Trophoblast cell (in vitro differentiated cells and primary cell): ENCODE measurements at regions not wholly inside any gene's neighbourhood (a gene's known extent, or its start where the extent isn't known, plus 50 kb on each side); places are given as distances from the start of the nearest gene placed in this dataset.

Experiments
- DNase-seq, 2 donors: peaks; one replicate each; pipeline ENCODE4 v3.0.0-alpha.2; 2016
- H2AFZ ChIP-seq: 2 replicates; pipeline ENCODE4 v1.6.1; 2013; ENCODE audit warnings: low read length, moderate library complexity, mild to moderate bottlenecking; ENCODE audit not compliant: insufficient read depth, poor library complexity
- H2AK5ac ChIP-seq: 2 replicates; pipeline ENCODE4 v1.6.1; 2013; ENCODE audit warnings: mild to moderate bottlenecking, low read length
- H2BK120ac ChIP-seq: 2 replicates; pipeline ENCODE4 v1.6.1; 2013; ENCODE audit warnings: low read length, mild to moderate bottlenecking, moderate library complexity; ENCODE audit not compliant: insufficient read depth, poor library complexity
- H2BK12ac ChIP-seq: 2 replicates; pipeline ENCODE4 v1.6.1; 2013; ENCODE audit warnings: mild to moderate bottlenecking, low read length, moderate library complexity
- H2BK5ac ChIP-seq: 2 replicates; pipeline ENCODE4 v1.6.1; 2013; ENCODE audit warnings: low read length, low read depth, moderate library complexity, mild to moderate bottlenecking; ENCODE audit not compliant: poor library complexity
- H3K14ac ChIP-seq: 2 replicates; pipeline ENCODE4 v1.6.1; 2013; ENCODE audit warnings: mild to moderate bottlenecking, low read length
- H3K18ac ChIP-seq: 2 replicates; pipeline ENCODE4 v1.6.1; 2013; ENCODE audit warnings: mild to moderate bottlenecking, low read length
- H3K23ac ChIP-seq: 2 replicates; pipeline ENCODE4 v1.6.1; 2013; ENCODE audit warnings: low read length
- H3K27ac ChIP-seq: 2 replicates; pipeline ENCODE4 v1.5.1; 2013; ENCODE audit warnings: low read depth, mild to moderate bottlenecking, inconsistent platforms, low read length, moderate library complexity
- H3K27me3 ChIP-seq: 2 replicates; pipeline ENCODE4 v1.6.1; 2013; ENCODE audit warnings: inconsistent platforms, mild to moderate bottlenecking, low read length, moderate library complexity; ENCODE audit not compliant: insufficient read depth
- H3K36me3 ChIP-seq, 2 experiments: 1 replicate in 1 of 2; 2 replicates in 1 of 2; pipeline ENCODE4 v1.6.1; 2013; ENCODE audit warnings: low read length in 2 of 2, mild to moderate bottlenecking in 2 of 2, moderate library complexity in 1 of 2; ENCODE audit not compliant: insufficient read depth in 2 of 2, control insufficient read depth in 1 of 2
- H3K4ac ChIP-seq: 2 replicates; pipeline ENCODE4 v1.6.1; 2013; ENCODE audit warnings: low read depth, mild to moderate bottlenecking, low read length, moderate library complexity
- H3K4me1 ChIP-seq, 2 experiments: 1 replicate in 1 of 2; 2 replicates in 1 of 2; pipeline ENCODE4 v1.6.1; 2013; ENCODE audit warnings: low read length in 2 of 2, mild to moderate bottlenecking in 2 of 2, moderate library complexity in 1 of 2; ENCODE audit not compliant: insufficient read depth in 2 of 2, control insufficient read depth in 1 of 2
- H3K4me2 ChIP-seq: 2 replicates; pipeline ENCODE4 v1.6.1; 2013; ENCODE audit warnings: inconsistent platforms, mild to moderate bottlenecking, low read length, moderate library complexity
- H3K4me3 ChIP-seq: 2 replicates; pipeline ENCODE4 v1.5.1; 2013; ENCODE audit warnings: mild to moderate bottlenecking, low read depth, low read length, inconsistent platforms
- H3K79me1 ChIP-seq: one replicate; pipeline ENCODE4 v1.6.1; 2013; ENCODE audit warnings: low read length
- H3K79me2 ChIP-seq: 2 replicates; pipeline ENCODE4 v1.6.1; 2013; ENCODE audit warnings: low read length, mild to moderate bottlenecking; ENCODE audit not compliant: control insufficient read depth, insufficient read depth, poor library complexity
- H3K9ac ChIP-seq: 2 replicates; pipeline ENCODE4 v1.6.1; 2013; ENCODE audit warnings: mild to moderate bottlenecking, low read length
- H3K9me3 ChIP-seq: 2 replicates; pipeline ENCODE4 v1.6.1; 2013; ENCODE audit warnings: low read depth, mild to moderate bottlenecking, control low read depth, inconsistent platforms, low read length; ENCODE audit not compliant: insufficient read depth
- H4K12ac ChIP-seq: 2 replicates; pipeline ENCODE4 v1.6.1; 2013; ENCODE audit warnings: low read depth, mild to moderate bottlenecking, low read length, moderate library complexity
- H4K8ac ChIP-seq: 2 replicates; pipeline ENCODE4 v1.6.1; 2013; ENCODE audit warnings: low read depth, mild to moderate bottlenecking, low read length, moderate library complexity
- H4K91ac ChIP-seq: one replicate; pipeline ENCODE4 v1.6.1; 2013; ENCODE audit warnings: low read depth, mild to moderate bottlenecking, low read length, moderate library complexity
- WGBS: extraction: QIAGEN DNeasy Blood & Tissue Kit; methylation state at CpG from one replicate; pipeline ENCODE4 v1.1.7; 2013; ENCODE audit warnings: missing lambda C conversion rate; ENCODE audit not compliant: insufficient read length, insufficient coverage; ENCODE audit errors: extremely low coverage; 5-methylcytosine and 5-hydroxymethylcytosine counted together

- Histone ChIP-seq H3K14ac (no peak overlapping the region), H3K27ac (no peak overlapping the region), H4K91ac (no peak overlapping the region), H2BK5ac (no peak overlapping the region), H2BK12ac (no peak overlapping the region), H3K9me3 (no peaks in the 10 kb centered on the region), H2AFZ (no peak overlapping the region), H3K79me1 (peaks cover 8% of the 10 kb centered on the region), H2BK120ac (no peak overlapping the region), H3K23ac (no peak overlapping the region), H3K4me3 (no peak overlapping the region), H3K18ac (no peak overlapping the region), H3K36me3 (no peaks in the 10 kb centered on the region), H4K12ac (no peak overlapping the region), H3K79me2 (no peaks in the 10 kb centered on the region), H3K9ac (no peak overlapping the region), H3K4me2 (no peak overlapping the region), H2AK5ac (no peak overlapping the region), H3K4me1 (peaks cover 0 to 3% of the 10 kb centered on the region in 2 experiments), H3K27me3 (no peaks in the 10 kb centered on the region), H3K4ac (no peak overlapping the region), H4K8ac (no peak overlapping the region)
- DNase-seq, result peak in 1 of 2 donors; percentile 79
- WGBS, result no CpG with 5 or more reads among the region's 1 CpG
Observed at GRCh38 chr9:86486891-86487837, 133.0 kb upstream of the TUT7 start.

- H3K9me3 ChIP-seq, result peaks cover 3% of the 10 kb centered on the region
- WGBS, result no CpG with 5 or more reads among the region's 5 CpGs
- no peak overlapping the region for H3K14ac ChIP-seq
- no peak overlapping the region for H3K4me2 ChIP-seq
- H2BK12ac ChIP-seq, result peak overlapping the region; percentile 32
- no peak overlapping the region for H4K91ac ChIP-seq
- no peak overlapping the region for H2BK5ac ChIP-seq
- H3K79me1 ChIP-seq, result peaks cover 8% of the 10 kb centered on the region
- no peak overlapping the region for H3K4ac ChIP-seq
- no peaks in the 10 kb centered on the region for H3K79me2 ChIP-seq
- no peak overlapping the region for H4K12ac ChIP-seq
- H3K4me1 ChIP-seq, result peaks cover 0 to 3% of the 10 kb centered on the region in 2 experiments
- H2AK5ac ChIP-seq, result no peak overlapping the region
- no peak for DNase-seq
- no peak overlapping the region for H2AFZ ChIP-seq
- H3K4me3 ChIP-seq, result no peak overlapping the region
- H3K27ac ChIP-seq, result no peak overlapping the region
- H4K8ac ChIP-seq, result no peak overlapping the region
- H3K18ac ChIP-seq, result no peak overlapping the region
- H3K9ac ChIP-seq, result no peak overlapping the region
- no peaks in the 10 kb centered on the region for H3K36me3 ChIP-seq
- peak overlapping the region; percentile 69 for H2BK120ac ChIP-seq
- H3K27me3 ChIP-seq, result no peaks in the 10 kb centered on the region
- no peak overlapping the region for H3K23ac ChIP-seq
Observed at GRCh38 chr9:86485359-86485758, 131.1 kb upstream of the TUT7 start.

DNA sequence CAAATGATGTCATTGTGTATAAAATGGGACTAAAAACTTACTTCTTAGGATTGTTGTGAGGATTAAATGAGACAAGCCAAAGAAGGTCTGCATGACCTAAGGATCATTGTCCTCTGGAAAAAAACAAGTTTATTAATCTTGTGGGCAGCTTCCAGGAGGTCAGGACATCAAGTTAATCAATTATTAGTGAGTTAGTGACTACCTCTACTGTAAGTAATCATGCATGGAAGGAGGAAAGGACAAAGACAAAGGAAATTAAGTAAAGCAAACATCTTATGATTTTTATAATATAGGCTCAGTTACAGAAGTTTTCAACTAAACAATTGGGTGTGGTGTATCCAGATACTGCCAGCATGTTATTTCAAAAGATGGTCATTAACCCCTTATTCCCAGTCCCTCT is 129.3 kb upstream of the TUT7 start:
- no peak overlapping the region for H2BK120ac ChIP-seq
- no peaks in the 10 kb centered on the region for H3K27me3 ChIP-seq
- H3K4ac ChIP-seq, result no peak overlapping the region
- H3K23ac ChIP-seq, result no peak overlapping the region
- no peak overlapping the region for H4K12ac ChIP-seq
- H2BK12ac ChIP-seq, result no peak overlapping the region
- no peak overlapping the region for H2AK5ac ChIP-seq
- H3K4me3 ChIP-seq, result no peak overlapping the region
- no peak overlapping the region for H2AFZ ChIP-seq
- H3K79me1 ChIP-seq, result peaks cover 1% of the 10 kb centered on the region
- H3K18ac ChIP-seq, result no peak overlapping the region
- no peak overlapping the region for H4K91ac ChIP-seq
- no peak overlapping the region for H3K14ac ChIP-seq
- H3K27ac ChIP-seq, result no peak overlapping the region
- H4K8ac ChIP-seq, result no peak overlapping the region
- H3K9me3 ChIP-seq, result peaks cover 3% of the 10 kb centered on the region
- no peak overlapping the region for H3K9ac ChIP-seq
- no peak overlapping the region for H3K4me2 ChIP-seq
- H3K36me3 ChIP-seq, result no peaks in the 10 kb centered on the region
- no peak overlapping the region for H2BK5ac ChIP-seq
- DNase-seq, result no peak
- H3K79me2 ChIP-seq, result no peaks in the 10 kb centered on the region
- peaks cover 0 to 3% of the 10 kb centered on the region in 2 experiments for H3K4me1 ChIP-seq

DNA sequence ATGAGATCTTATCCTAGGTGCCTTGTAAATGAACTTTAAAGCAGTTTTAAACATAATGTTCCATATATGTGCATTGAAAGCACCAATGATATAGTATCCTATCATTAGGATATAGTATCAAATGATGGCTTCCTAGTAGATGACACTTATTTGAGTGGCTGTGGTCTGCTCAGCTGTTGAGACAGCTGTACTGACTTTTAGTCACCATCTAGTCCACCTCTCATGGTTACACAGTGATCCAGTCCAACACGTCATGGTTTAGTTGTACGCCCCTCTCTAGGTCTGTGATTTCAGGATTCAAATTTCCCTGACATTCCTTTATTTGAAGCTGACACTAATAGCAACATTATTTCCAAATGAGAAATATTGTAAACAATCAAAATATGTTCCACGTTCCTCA is 127.3 kb upstream of the TUT7 start:
- no peak overlapping the region for H3K14ac ChIP-seq
- H3K4me2 ChIP-seq, result no peak overlapping the region
- no CpG with 5 or more reads among the region's 3 CpGs for WGBS
- no peak overlapping the region for H4K8ac ChIP-seq
- no peaks in the 10 kb centered on the region for H3K79me1 ChIP-seq
- H2BK120ac ChIP-seq, result no peak overlapping the region
- no peak for DNase-seq
- no peak overlapping the region for H3K4me3 ChIP-seq
- peaks cover 3% of the 10 kb centered on the region for H3K9me3 ChIP-seq
- H4K12ac ChIP-seq, result no peak overlapping the region
- no peak overlapping the region for H3K4ac ChIP-seq
- peaks cover 0 to 3% of the 10 kb centered on the region in 2 experiments for H3K4me1 ChIP-seq
- H3K79me2 ChIP-seq, result no peaks in the 10 kb centered on the region
- no peak overlapping the region for H2BK12ac ChIP-seq
- no peak overlapping the region for H3K27ac ChIP-seq
- no peak overlapping the region for H2AFZ ChIP-seq
- H2BK5ac ChIP-seq, result no peak overlapping the region
- no peak overlapping the region for H3K9ac ChIP-seq
- no peak overlapping the region for H4K91ac ChIP-seq
- no peaks in the 10 kb centered on the region for H3K27me3 ChIP-seq
- no peak overlapping the region for H3K18ac ChIP-seq
- no peaks in the 10 kb centered on the region for H3K36me3 ChIP-seq
- no peak overlapping the region for H2AK5ac ChIP-seq
- H3K23ac ChIP-seq, result no peak overlapping the region
